CD4-positive, alpha-beta T cell treated with Interleukin-2 at 100 ng/mL for 4 hours (primary cell): ENCODE measurements at regions not wholly inside any gene's neighbourhood (a gene's known extent, or its start where the extent isn't known, plus 50 kb on each side); places are given as distances from the start of the nearest gene placed in this dataset.

Source experiments
- DNase-seq: peaks from one replicate; pipeline ENCODE4 v3.0.0-alpha.2; 2020; ENCODE audit warnings: low spot score

DNA sequence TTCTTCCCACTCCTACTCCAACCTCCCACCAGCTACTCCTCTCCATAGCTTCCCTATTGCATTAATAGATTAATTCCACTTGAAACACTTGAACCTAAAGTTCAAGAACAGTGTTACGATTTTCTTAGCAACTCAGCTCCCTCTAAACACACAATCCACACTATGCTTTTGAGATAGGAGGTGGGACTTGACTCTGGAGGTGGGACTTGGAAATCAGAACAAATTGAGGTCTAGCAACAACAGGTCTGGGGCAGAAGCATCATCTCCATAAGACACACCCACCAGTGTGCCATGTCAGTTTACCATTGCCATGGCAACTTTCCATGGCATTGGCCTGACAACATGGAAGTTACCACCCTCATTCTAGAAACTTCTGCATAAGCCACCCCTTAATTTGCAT lies 336.5 kb upstream of the ALCAM start:
- DNase-seq, result no peak

GRCh38 chr3:105032541-105032940 lies 334.2 kb upstream of the ALCAM start:
- no peak for DNase-seq

DNA sequence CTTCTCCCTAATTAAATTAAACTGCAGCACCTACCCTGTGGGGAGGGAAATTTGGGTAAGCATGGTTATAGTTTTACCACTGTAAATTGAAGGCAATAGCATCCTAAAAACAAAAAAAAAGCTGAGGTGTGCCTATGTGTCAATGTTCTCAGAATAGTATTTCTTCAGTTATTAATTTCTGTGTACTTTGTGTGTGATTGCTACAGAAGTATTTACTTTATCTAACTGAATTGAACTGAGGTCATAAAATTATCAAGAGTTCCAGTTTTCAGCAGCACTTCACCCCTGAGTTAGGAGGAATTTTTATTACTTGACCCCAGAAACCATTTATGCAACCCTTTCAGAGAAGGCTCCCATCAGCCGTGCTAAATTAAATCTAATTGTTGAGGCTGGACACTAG lies 333.6 kb upstream of the ALCAM start:
- DNase-seq, result no peak

DNA sequence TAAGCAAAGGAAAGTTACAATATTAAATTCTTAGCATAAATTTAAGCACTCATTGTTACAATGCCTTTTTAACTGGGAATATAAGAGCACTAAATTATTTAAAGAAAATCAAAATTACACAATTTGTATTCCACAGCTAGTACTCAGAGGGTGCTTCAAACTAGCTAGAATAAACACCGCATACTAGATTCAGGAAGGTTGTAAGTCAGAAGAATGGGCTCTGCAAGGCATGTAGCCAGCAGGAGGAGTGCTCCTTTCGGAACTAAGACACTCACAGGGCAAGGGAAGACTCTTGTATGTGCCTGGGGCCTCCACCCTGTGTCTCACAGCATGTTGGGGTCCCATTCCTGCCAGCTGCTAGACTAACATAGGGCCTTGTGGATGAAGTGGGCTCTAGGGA lies 327.7 kb upstream of the ALCAM start:
- no peak for DNase-seq

- no peak for DNase-seq
Observed at GRCh38 chr3:105040026-105040622, 326.6 kb upstream of the ALCAM start.

DNA sequence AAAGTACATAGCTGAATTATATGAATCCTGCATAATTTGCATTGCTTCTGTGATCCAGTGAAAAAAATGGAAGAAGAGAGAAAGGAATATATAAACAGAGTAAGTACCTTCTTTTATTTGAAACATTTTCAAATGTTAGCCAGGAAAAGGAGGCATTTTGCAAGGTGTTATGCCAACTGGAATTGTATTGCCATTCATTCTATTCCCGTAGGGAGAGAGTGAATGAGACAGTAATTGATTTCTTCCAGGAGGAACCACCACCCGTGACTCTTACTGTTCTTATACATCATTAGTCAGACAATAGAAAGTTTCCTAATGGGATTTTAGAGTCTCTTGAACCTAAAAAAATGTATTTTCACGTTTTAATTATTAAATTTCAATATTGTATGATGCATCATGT lies 324.1 kb upstream of the ALCAM start:
- no peak for DNase-seq

DNA sequence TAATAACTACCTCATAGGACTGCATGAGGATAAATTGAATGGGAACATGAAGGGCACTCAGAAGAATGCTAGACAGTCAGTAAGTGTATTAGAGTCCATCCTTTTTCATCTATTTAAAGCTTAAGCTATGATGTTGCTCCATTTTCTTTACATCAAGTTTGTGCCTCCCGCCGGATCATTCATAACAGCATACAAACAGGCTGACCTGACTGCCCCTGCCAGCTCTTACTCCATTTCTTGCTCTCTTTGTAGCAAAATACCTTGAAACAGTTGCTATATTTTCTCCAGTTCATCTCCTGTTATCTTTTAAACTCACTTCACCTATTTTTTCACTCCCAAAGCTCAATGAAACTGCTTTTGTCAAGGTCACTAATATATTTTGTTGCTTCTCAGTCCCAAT lies 315.6 kb upstream of the ALCAM start:
- no peak for DNase-seq

GRCh38 chr3:105051972-105052371 lies 314.7 kb upstream of the ALCAM start:
- no peak for DNase-seq

GRCh38 chr3:105062853-105063252 lies 303.9 kb upstream of the ALCAM start:
- DNase-seq, result no peak

DNA sequence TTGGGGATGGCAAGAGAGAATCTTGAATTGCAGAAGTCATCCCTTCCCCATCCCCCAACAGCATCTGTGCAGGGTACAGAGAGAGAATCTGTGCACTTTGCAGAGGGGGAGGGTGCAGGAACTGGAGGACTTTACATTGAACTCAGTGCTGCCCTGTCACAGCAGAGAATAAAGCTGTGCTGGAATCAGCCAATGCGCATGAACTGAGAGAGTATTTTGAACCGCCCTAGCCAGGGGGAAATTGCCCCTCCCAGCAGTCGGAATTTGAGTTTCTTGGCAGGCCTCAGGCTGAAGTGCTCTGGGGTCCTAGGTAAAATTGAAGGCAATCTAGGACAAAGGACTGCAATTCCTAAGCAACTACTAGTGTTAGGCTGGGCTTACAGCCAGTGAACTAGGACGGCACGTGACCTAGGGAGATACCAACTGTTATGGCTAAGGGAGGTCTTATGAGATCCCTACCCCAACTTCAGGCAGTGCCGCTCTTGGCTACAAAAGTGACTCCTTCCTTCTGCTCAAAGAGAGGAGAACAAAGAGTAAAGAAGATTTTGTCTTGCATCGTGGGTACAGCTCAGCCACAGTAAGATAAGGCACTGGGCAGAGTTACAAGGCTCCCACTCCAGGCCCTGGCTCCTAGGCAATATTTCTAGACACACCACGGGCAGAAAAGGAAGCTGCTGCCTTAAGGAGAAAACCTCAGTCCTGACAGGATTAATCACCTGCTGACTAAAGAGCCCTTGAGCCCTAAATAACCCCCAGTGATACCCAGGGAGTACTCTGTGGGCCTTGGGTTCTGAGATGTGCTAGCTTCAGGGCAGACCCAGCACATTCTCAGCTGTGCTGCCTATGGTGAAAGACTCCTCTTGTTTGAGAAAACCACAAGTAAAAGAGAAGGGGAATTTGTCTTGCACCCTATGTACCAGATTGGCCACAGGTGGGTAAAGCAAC lies 300.5 kb upstream of the ALCAM start:
- no peak for DNase-seq

DNA sequence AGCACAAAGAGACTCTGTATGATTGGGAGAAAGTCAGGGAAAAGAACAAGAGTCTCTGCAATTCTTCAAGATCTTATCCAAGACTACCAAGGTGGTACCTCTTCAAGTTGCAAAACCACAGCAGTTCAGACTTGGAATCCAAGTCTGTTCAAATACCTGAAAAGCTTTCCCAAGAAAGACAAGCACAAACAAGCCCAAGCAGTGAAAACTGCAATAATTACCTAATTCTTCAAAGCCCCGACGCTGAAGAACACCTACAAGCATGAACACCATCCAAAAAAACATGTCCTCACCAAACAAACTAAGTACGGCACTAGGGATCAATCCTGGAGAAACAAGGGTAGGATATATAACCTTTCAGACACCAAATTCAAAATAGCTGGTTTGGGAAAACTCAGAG lies 299.3 kb upstream of the ALCAM start:
- no peak for DNase-seq

DNA sequence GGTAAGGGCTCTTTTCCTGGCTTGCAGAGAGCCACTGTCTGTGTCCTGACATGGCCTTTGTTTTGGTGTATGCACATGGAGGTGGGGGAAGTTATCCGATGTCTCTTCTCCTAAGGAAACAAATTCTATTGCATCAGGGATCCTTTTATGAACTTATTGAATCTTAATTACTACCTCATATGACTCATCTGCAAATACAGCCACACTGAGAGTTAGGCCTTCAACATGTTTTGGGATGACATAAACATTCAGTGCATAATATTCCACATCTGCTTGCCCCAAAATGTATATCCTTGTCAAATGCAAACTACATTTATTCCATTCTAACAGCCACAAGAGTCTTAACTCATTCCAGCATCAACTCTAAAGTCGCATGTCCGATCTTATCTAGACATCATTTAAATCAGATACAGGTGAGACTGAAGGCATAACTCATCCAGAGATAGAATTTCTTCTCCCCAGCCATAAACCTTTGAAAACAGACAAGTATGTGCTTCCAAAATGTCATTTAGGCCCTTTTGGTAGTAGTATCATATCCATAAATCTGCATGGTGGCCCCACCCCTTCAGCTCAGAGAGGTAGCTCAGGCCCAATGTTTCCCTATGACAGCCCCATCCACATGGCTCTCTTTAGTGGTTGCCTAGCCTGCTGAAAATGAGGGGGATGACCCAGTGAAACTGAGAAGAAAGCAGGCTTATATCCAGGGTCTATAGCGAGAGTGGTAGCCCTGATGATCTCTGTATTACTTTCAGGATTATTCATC lies 289.5 kb upstream of the ALCAM start:
- no peak for DNase-seq

- DNase-seq, result no peak
Observed at GRCh38 chr3:105083945-105084344, 282.8 kb upstream of the ALCAM start.

GRCh38 chr3:105085506-105085905 lies 281.2 kb upstream of the ALCAM start:
- DNase-seq, result no peak

GRCh38 chr3:105093371-105094252 lies 273.1 kb upstream of the ALCAM start:
- no peak for DNase-seq

GRCh38 chr3:105094588-105094987 lies 272.1 kb upstream of the ALCAM start:
- no peak for DNase-seq

DNA sequence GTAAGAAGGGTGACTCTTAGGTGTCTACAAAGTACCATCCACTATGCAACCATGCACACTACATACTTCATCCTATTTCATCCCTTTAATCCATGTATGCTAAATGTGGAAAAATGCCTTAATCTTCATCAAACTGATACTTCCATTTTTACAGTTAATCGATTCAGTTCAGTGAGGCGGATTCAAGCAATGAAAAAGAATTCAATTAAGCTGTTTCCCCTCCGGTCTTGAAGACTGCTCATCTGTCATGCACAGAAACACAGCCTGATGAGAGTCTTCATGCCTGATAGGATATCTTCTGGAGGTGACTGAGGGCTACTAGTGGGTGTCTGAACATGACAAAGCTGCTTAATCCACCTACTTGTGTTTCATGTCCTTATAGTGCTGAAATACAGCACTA lies 270.6 kb upstream of the ALCAM start:
- no peak for DNase-seq

DNA sequence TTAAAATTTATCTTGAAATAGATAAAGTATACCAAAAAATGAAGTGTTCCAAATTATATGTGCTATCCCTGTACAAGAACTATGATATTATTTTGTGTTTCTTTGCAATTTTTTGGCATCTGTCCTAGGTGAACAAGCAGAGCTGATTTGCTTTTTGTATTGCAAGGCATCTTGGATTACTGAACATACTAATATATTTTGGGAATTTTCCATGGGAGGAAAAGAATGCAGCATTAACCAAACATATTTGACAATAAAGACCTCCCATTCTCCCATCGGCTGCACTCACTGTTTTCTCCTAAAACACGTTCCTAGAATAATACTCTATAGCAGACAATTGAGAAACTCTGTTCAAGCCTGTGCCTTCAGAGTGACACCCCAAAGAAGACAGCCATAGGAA lies 265.1 kb upstream of the ALCAM start:
- no peak for DNase-seq

DNA sequence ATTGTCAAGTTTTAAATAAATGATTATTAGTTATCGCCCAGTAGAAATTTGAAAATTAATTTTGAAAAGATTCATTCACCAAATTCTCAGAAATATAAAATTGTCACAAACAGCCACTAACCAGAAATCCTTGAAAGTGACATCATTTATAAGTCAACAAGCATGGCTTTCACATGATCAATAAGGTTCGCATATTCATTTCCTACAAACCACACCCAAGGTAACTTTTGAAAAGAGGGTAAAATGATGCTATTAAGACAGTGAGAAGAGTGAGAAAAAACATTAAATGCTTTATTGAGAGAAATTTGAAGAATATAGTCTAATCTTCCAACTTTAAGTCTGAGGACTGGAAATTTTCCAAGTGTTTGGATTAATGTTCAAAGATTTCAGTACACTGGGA lies 263.6 kb upstream of the ALCAM start:
- DNase-seq, result no peak

DNA sequence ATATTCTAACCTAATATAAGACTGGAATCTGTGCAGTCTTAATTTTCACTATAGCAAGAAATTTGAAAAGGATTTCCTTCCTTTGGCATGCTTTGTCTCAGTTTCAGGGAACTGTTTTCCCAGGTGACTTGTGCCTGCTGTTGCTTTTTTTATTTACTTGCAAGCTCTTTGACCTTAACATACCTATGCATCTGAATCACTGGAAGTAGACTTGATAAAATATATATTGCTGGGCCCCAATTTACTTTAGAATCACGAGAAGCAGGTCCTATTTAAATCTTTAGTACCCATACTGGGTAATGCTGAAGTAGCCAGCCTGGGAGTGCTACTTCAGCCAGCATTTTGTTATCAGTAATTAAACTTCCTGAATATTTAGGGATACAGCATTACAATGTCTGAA lies 257.9 kb upstream of the ALCAM start:
- no peak for DNase-seq

DNA sequence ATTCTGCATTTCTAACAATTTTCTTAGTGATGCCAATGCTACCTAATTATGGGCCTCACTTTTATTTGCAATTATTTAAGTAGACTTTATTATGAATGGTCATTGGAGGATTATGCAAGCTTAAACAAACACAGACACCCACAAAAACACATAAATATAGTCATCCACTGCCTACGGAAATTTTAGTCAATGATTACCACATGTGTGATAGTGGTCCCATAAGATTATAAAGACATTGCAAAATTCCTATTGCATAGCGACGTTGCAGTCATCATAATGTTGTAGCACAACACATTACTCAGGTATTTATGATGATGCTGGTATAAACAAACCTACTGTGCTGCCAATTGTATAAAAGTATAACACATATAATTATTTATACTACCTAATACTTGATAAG lies 247.8 kb upstream of the ALCAM start:
- DNase-seq, result no peak

DNA sequence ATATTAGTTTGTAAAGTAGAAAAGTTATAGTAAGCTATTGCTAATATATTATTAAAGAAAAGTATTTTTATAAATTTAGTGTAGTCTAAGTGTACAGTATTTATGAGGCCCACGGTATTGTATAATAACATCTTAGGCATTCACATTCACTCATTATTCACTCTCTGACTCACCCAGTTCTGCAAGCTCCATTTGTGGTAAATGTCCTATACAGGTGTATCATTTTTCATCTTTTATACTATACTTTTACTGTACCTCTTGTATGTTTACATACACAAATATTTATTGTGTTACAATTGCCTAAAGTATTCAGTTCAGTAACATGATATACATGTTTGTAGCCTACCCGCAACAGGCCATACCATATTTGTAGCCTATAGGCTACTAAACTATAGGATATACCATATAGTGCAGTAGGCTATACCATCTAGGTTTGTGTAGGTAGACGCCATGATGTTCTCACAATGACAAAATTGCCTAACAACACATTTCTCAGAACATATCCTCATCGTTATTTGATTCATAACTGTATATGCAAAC lies 246.8 kb upstream of the ALCAM start:
- DNase-seq, result no peak
